Duodenal mucosa (tissue), 2 donors: ENCODE measurements at regions not wholly inside any gene's neighbourhood (a gene's known extent, or its start where the extent isn't known, plus 50 kb on each side); places are given as distances from the start of the nearest gene placed in this dataset.
A peak's percentile ranks its signal among the peaks of the same experiment; 100 is the strongest.

Source experiments
- H3K27ac ChIP-seq: one replicate; pipeline ENCODE4 v1.7.0; 2013; ENCODE audit warnings: low read depth, low read length
- H3K27me3 ChIP-seq, 2 donors: one replicate each; pipeline ENCODE4 v1.7.0; 2013; ENCODE audit warnings: low read length in 2 of 2, control low read depth in 1 of 2; ENCODE audit not compliant: insufficient read depth in 2 of 2, control insufficient read depth in 1 of 2
- H3K36me3 ChIP-seq, 2 donors: one replicate each; pipeline ENCODE4 v1.7.0; 2013; ENCODE audit warnings: low read length in 2 of 2, control low read depth in 1 of 2; ENCODE audit not compliant: insufficient read depth in 2 of 2, control insufficient read depth in 1 of 2
- H3K4me1 ChIP-seq, 2 donors: one replicate each; pipeline ENCODE4 v1.7.0; 2013; ENCODE audit warnings: low read length in 2 of 2, control low read depth in 1 of 2; ENCODE audit not compliant: insufficient read depth in 2 of 2, control insufficient read depth in 1 of 2
- H3K4me3 ChIP-seq, 2 donors: one replicate each; pipeline ENCODE4 v1.7.0; 2013; ENCODE audit warnings: low read length in 2 of 2, low read depth in 1 of 2
- H3K9ac ChIP-seq, 2 donors: one replicate each; pipeline ENCODE4 v1.7.0; 2013; ENCODE audit warnings: low read length in 2 of 2, low read depth in 1 of 2
- H3K9me3 ChIP-seq, 2 donors: one replicate each; pipeline ENCODE4 v1.7.0; 2013; ENCODE audit warnings: low read length in 2 of 2, control low read depth in 1 of 2; ENCODE audit not compliant: control insufficient read depth in 1 of 2

- Histone ChIP-seq H3K9ac (no peak overlapping the region), H3K36me3 (no peaks in the 10 kb centered on the region), H3K4me1 (no peaks in the 10 kb centered on the region), H3K27me3 (no peaks in the 10 kb centered on the region), H3K4me3 (no peak overlapping the region), H3K9me3 (peaks cover 4 to 6% of the 10 kb centered on the region in 2 donors), H3K27ac (no peak overlapping the region)
Observed at GRCh38 chr10:56646329-56647111, 285.5 kb upstream of the ZWINT start.

GRCh38 chr10:56633876-56634452 lies 272.9 kb upstream of the ZWINT start:
- H3K4me1 ChIP-seq, result no peaks in the 10 kb centered on the region
- no peaks in the 10 kb centered on the region for H3K9me3 ChIP-seq
- no peaks in the 10 kb centered on the region for H3K27me3 ChIP-seq
- no peak overlapping the region for H3K27ac ChIP-seq
- H3K9ac ChIP-seq, result no peak overlapping the region
- H3K4me3 ChIP-seq, result no peak overlapping the region
- H3K36me3 ChIP-seq, result no peaks in the 10 kb centered on the region

- Histone ChIP-seq H3K27me3 (no peaks in the 10 kb centered on the region), H3K4me1 (no peaks in the 10 kb centered on the region), H3K9ac (no peak overlapping the region), H3K27ac (no peak overlapping the region), H3K36me3 (no peaks in the 10 kb centered on the region), H3K4me3 (no peak overlapping the region), H3K9me3 (no peaks in the 10 kb centered on the region)
Observed at GRCh38 chr10:56632537-56632936, 271.5 kb upstream of the ZWINT start.

- H3K36me3 ChIP-seq, result no peaks in the 10 kb centered on the region
- H3K4me3 ChIP-seq, result no peak overlapping the region
- H3K9ac ChIP-seq, result no peak overlapping the region
- no peaks in the 10 kb centered on the region for H3K9me3 ChIP-seq
- H3K27ac ChIP-seq, result no peak overlapping the region
- H3K4me1 ChIP-seq, result peaks cover 0 to 4% of the 10 kb centered on the region in 2 donors
- no peaks in the 10 kb centered on the region for H3K27me3 ChIP-seq
Observed at GRCh38 chr10:56624082-56624481, 263.0 kb upstream of the ZWINT start.

- Histone ChIP-seq H3K27me3 (no peaks in the 10 kb centered on the region), H3K9ac (no peak overlapping the region), H3K36me3 (no peaks in the 10 kb centered on the region), H3K4me3 (no peak overlapping the region), H3K9me3 (no peaks in the 10 kb centered on the region), H3K27ac (no peak overlapping the region), H3K4me1 (peaks cover 0 to 4% of the 10 kb centered on the region in 2 donors)
Observed at GRCh38 chr10:56623064-56623463, 262.0 kb upstream of the ZWINT start.

GRCh38 chr10:56622335-56622973 lies 261.4 kb upstream of the ZWINT start:
- Histone ChIP-seq H3K4me1 (peaks cover 0 to 4% of the 10 kb centered on the region in 2 donors), H3K27ac (no peak overlapping the region), H3K36me3 (no peaks in the 10 kb centered on the region), H3K4me3 (peak overlapping the region; percentile 37 to 42), H3K9me3 (no peaks in the 10 kb centered on the region), H3K27me3 (no peaks in the 10 kb centered on the region), H3K9ac (no peak overlapping the region)

GRCh38 chr10:56606202-56606601 lies 245.1 kb upstream of the ZWINT start:
- Histone ChIP-seq H3K36me3 (no peaks in the 10 kb centered on the region), H3K4me1 (no peaks in the 10 kb centered on the region), H3K27me3 (no peaks in the 10 kb centered on the region), H3K9ac (no peak overlapping the region), H3K27ac (no peak overlapping the region), H3K4me3 (no peak overlapping the region), H3K9me3 (no peaks in the 10 kb centered on the region)

GRCh38 chr10:56605051-56605450 lies 244.0 kb upstream of the ZWINT start:
- Histone ChIP-seq H3K27ac (no peak overlapping the region), H3K27me3 (no peaks in the 10 kb centered on the region), H3K36me3 (no peaks in the 10 kb centered on the region), H3K4me1 (no peaks in the 10 kb centered on the region), H3K4me3 (no peak overlapping the region), H3K9ac (no peak overlapping the region), H3K9me3 (no peaks in the 10 kb centered on the region)

GRCh38 chr10:56604624-56605023 lies 243.6 kb upstream of the ZWINT start:
- no peak overlapping the region for H3K4me3 ChIP-seq
- no peaks in the 10 kb centered on the region for H3K4me1 ChIP-seq
- no peak overlapping the region for H3K27ac ChIP-seq
- H3K9ac ChIP-seq, result no peak overlapping the region
- no peaks in the 10 kb centered on the region for H3K27me3 ChIP-seq
- no peaks in the 10 kb centered on the region for H3K9me3 ChIP-seq
- no peaks in the 10 kb centered on the region for H3K36me3 ChIP-seq

- Histone ChIP-seq H3K4me3 (no peak overlapping the region), H3K27me3 (no peaks in the 10 kb centered on the region)
Observed at GRCh38 chr10:56599201-56599600, 238.1 kb upstream of the ZWINT start.

More at GRCh38 chr10:56599201-56599600, 238.1 kb upstream of the ZWINT start:
- no peaks in the 10 kb centered on the region for H3K36me3 ChIP-seq
- no peaks in the 10 kb centered on the region for H3K4me1 ChIP-seq
- no peak overlapping the region for H3K27ac ChIP-seq
- no peak overlapping the region for H3K9ac ChIP-seq
- H3K9me3 ChIP-seq, result no peaks in the 10 kb centered on the region
